Stimulated activated CD4-positive, alpha-beta T cell treated with anti-CD3 and anti-CD28 coated beads, Interleukin-15, amount 100 ng/mL, for 24 hours (primary cell): ENCODE measurements at regions not wholly inside any gene's neighbourhood (a gene's known extent, or its start where the extent isn't known, plus 50 kb on each side); places are given as distances from the start of the nearest gene placed in this dataset.
A peak's percentile ranks its signal among the peaks of the same experiment; 100 is the strongest.
"Not testable (repeated sequence)": the region's sequence is repeated elsewhere in the genome, so short reads cannot be mapped to it uniquely, and the experiment has no call there.

Source experiments
- DNase-seq: peaks from one replicate; pipeline ENCODE4 v3.0.0-alpha.2; 2020

DNA sequence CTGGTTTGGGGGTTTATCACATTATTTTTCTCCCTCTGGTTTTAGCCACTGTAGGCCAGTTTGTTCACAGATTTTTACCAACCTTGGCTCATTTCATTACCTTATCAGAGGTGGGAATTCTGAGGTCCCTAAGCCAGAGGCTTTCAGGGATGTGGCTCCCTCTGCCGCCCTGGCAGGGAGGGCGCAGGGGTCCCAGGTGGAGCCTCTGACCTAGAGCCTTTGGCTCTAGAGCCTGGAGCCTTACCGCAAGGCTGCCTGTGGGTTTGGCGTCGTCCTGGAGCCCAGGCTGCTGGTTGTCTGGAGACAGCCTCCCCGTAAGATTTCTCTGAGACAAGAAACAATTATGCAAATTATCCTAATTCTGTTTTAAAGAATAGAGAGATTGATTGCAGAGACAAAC, 188.0 kb downstream of the LMLN start:
- DNase-seq, result not testable (repeated sequence)

DNA sequence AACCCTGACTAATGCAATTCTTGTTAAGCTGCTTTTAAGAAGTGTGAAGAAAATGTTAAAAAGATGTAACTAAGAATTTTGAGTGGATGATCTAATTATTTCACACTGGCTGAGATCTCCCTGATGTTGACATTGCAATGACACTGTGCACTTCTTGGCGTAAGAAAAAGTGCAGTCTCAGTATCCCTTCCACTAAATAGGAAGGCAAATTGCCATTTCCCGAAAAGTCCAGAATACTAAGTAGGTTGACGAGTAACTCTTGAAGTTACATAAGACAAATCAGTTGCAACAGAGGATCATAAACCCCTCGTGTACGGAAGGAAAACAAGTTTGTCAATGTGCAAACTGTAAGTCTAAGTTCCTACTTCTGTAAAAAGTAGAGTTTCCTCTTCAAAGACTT, 189.9 kb downstream of the LMLN start:
- not testable (repeated sequence) for DNase-seq

DNA sequence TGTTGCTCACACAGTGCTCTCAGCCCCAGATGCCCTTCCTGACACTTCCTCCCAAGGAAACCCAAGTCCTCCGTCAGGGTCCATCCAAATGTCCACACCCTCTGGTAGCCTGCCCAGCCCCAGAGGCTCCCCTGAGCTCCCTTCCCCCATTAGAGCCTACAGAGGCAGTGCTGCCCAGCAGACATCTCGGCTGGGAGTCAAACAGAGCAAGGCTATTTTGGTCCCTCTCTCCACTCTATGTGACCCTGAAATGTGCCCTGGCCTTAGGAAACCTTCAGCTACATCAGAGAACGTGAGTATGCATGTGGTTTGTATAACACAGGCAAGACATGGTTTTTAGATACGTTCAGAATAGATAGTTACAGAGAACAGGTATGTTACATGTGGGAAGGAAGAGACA, 191.8 kb downstream of the LMLN start:
- not testable (repeated sequence) for DNase-seq

DNA sequence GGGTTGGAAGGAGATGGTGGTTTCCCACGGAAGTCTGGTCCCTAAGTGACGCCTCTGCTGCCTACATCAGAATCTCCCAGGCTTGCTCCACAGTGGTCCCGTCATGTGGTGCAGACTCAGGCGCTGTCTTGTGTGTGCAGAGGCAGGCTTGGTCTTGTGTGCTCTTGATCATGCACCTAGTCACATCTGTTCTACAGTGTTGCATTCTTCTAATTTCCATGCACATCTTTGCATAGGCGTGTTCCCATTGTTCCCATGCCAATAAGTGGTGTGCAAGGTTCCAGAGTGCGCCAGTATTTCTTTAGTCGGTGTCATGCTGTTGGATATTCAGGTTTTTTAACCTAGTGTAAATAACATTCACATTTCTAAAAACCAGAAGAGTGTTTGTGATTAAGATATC, 195.8 kb downstream of the LMLN start:
- not testable (repeated sequence) for DNase-seq

DNA sequence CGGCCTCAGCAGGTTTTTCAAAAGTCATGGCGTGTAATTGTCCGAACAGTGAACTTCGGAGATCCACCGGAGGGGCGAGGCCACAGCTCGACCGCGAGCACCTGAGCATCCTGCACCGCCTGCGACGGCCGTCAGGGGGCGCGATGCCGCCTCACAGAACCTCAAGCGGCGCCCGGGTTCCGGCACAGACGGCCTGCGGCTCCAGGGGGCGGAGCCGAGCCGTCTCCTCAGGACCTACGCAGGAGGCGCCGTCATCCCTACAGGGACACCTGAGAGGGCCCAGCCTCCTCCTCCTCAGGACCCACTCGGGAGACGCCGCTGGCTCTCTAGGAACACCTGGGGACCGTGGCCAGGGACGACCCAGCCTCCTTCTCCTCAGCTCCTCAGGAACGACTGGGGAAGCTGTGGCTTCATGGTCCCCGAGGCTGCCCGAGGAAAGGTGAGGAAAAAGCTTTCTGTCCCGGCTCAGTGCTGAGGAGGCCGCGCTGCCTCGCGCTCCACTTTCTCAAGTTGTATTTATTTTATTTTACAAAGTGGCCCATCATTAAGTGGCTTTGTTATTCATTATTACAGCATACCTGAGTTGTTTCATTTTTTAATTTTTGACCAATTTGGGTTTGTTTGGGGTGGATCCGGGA, 197.3 kb downstream of the LMLN start:
- not testable (repeated sequence) for DNase-seq

DNA sequence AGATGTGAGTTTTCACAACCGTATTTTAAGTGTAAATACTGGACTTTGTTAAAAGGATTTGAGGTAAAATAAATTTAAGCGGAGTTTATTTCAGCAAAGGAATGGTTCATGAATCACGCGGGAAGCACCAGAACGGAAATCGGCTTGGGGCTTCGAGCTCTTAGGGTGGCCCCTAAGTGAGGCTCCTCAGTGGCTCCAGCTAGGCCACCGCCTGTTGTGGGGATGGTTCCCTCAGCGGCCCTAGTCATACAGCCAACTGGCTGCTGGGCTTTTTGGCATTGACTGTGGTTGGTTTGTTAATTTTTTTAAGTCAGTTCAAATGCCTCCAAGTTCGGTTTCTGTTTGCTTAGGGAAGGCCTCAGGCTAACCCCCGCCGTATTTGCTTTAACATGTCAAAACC, 198.0 kb downstream of the LMLN start:
- not testable (repeated sequence) for DNase-seq

DNA sequence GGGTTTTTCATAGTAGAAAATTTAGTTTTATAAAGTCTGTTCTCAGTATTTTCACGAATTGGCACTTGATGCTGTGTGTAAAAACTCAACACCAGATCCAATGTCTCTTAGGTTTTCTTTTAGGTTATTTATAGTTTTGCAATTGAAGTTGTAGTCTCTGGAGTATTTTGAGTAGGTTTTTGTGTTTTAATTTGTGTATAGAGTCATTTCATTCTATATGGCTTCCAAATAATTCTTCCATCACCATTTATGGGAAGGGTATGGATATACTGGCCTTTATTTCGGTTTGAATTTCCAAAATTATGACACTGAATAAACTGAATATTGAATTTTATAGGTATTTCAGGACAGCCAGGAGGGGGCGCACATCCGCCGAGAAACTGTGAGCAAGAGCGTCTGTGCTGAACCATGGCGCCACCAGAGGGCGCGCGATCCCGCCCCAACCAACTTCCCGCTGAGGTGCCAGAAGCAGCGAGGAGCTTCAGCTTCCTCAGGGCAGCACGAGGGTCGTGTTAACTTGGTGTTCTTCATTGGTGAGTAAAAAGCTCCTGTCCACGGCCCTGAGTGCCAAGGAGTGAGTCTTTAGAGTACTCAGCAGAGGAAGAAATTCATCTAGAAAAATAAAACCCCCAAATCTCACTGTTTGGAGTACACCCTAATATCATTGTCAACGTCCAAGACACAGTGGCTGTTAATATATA, 207.5 kb downstream of the LMLN start:
- DNase-seq, result peak; percentile 78

DNA sequence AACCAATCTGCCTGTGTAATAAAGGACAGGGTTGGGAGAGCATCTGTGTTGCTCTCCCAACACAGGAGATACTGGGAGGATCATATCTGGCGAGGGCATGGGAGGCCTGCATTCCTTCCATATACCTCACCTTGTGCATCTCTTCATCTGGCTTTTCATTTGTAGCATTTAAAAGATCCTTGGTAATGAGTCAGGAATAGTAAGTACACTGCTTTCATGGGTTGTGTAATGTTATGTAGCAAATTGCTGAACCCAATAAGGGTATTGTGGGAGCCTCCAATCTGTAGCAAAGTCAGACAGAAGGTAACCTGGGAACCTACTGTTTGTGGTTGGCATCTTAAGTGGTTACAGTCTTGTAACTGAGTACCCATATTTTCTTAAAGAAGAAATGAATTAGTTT, 210.8 kb downstream of the LMLN start:
- DNase-seq, result not testable (repeated sequence)

DNA sequence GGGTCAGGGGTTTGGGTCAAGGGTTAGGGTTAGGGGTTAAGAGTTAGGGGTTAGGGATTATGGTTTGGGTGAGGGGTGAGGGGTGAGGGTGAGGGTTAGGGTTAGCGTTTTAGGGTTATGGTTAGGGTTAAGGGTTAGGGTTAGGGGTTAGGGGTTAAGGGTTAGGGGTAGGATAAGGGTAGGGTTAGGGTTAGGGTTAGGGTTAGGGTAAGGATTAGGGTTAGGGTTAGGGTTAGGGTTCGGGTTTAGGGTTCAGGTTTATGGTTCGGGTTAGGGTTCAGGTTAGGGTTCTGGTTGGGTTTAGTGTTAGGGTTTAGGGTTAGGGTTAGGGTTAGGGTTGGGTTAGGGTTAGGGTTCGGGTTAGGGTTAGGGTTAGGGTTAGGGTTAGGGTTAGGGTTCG, 213.1 kb downstream of the LMLN start:
- not testable (repeated sequence) for DNase-seq

DNA sequence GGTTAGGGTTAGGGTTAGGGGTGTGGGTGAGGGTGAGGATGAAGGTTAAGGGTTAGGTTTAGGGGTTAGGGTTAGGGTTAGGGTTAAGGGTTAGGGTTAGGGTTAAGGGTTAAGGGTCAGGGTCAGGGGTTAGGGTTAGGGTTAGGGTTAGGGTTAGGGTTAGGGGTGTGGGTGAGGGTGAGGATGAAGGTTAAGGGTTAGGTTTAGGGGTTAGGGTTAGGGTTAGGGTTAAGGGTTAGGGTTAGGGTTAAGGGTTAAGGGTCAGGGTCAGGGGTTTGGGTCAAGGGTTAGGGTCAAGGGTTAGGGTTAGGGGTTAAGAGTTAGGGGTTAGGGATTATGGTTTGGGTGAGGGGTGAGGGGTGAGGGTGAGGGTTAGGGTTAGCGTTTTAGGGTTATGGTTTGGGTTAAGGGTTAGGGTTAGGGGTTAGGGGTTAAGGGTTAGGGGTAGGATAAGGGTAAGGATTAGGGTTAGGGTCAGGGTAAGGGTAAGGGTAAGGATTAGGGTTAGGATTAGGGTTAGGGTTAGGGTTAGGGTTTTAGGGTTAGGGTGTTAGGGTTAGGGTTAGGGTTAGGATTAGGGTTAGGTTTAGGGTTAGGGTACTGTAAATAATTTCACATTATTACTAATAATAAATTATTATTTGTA, 214.0 kb downstream of the LMLN start:
- DNase-seq, result not testable (repeated sequence)
